Eye (tissue), 1 donor: ENCODE measurements at regions not wholly inside any gene's neighbourhood (a gene's known extent, or its start where the extent isn't known, plus 50 kb on each side); places are given as distances from the start of the nearest gene placed in this dataset.

ENCODE experiments used
- DNase-seq: peaks from one replicate; pipeline ENCODE4 v3.0.0-alpha.2; 2015

DNA sequence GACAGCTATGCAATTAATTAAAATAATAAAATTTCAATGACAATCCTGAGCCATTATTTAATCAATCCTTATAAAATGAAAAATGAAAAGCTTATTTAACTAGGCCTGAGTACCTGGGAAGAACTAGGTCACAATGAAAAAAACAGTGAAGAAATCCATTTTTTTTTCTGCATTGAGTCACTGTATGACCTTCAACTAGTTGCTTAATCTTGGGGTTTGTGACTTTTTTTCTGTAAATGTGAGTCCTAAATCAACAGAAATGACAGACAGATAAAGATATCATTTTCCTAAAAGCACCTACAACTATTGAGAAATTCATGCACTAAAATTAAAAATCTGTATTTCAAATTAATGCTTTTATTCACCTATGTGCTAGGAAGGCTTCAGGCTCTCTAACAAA lies 96.8 kb downstream of the TMEM26 start:
- DNase-seq, result no peak

DNA sequence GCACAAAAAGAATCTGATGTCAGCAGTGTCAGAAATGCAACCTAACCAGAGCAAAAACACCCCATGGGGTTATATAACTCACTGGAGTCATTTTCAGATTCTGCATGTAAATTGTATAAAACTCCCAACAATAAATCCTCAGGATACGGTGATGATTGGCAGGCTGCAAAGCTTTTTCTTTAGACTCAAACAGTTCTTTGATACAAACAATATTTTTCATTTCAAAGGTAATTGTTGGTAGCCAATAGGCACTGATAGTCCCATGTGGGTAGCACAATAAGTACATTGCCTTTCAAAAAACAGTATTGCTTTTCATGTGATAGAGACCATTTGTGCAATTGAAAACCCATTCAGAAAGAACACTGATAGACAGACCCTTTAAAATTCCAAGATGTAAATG lies 98.0 kb downstream of the TMEM26 start:
- DNase-seq, result no peak

DNA sequence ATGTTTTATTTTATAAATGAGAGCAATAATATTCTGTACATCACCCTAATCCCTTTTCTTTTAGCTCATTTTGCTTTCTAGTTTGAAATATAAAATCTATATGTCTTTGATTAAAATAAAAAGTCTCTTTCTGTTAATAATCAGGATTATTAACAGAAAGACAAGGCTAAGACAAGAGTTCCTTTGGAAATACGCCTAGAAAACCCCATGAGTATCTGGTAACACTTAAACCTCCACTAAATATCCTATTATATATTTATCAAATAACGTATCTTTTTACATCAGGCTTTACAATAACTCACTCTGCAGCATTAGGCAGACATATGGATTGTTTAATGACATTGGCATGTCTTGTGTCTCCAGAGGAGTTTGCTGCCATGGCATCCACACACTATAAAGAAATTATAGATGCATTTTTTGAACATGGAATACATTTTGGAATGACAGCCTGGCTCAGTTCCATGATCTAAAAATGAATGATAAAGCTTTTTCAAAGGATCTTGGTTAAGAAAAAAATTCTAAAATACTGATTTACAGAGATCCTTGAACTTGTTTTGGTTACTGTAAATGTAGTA lies 98.7 kb downstream of the TMEM26 start:
- peak; percentile 66 for DNase-seq

DNA sequence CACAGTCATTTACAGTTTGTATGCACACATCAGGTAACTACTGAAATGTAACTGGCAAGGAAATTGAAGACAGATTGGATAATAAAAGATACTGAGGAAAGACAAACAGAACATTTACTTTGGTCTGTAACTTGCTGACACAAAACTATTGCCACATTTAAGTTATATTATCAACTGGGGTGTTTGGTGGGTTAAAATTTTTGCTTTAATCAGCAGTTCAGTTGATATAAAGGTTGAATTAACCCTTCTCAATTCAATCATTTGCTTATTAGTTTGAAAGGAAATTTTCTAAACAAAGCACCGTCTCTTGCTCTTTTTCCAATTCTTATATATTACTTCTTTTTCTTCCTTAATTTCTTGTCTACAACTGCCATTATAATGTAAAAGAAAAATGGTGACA lies 102.4 kb downstream of the TMEM26 start:
- DNase-seq, result no peak

DNA sequence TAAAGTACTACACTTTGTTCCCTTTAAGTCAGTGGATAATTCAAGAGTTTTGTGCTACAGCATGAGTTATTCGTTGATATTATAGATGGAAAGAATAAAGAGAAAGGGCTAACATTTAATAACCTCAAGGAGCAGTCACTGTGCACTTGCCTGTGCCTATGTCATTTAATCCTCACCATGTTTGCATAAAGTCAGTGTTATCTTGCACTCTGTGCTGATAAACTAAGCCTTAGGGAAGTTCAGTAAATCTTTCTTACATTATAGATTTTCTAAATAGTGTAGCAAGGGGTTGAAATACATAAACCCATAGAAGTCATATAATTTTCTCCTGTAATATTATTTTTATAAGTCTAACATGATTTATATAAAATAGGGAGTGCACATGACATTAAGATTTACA lies 103.1 kb downstream of the TMEM26 start:
- no peak for DNase-seq

DNA sequence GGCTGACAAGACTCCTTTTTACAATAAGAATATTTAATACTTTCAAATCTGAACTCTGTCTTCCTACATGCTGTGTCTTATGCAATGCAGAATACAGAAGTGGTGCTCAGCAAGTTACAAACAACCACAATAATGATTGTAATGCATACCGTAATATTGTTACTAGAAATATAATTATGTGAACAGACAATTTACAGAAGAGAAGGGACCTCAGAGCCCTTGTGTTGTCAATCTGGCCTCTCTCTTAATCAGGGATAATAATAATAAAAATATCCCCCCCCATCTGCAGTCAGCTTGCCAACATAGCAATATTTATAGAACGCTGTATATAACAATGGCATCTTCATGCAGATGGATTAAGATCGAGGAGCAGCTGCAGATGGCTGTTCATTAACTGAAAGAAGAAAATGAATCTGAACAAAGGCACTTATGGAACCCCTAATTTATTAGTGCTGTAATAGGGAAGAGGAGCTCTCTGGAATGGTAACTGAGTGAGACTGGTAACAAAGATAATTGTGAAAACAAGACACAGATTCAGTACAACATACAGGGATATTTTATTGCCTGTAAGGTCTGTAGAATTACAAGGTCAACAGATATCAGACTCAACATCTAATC lies 106.3 kb downstream of the TMEM26 start:
- DNase-seq, result peak; percentile 77

DNA sequence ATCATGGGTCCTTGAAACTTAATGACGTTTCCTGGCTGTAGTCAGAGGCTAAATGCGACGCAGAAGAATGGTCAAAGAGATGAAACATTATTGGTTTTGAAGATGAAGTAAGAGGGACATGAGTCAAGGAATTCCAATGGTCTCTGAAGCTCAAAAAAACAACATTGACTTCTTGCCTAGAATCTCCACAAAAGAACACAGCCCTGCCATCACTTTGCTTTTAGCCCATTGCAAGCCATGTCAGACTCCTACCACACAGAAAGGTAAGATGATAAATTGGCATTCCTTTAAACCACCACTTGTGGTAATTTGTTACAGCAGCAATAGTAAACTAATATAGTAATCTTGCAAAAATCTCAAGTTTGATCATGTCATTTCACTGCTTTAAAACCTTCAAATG lies 109.4 kb downstream of the TMEM26 start:
- no peak for DNase-seq

DNA sequence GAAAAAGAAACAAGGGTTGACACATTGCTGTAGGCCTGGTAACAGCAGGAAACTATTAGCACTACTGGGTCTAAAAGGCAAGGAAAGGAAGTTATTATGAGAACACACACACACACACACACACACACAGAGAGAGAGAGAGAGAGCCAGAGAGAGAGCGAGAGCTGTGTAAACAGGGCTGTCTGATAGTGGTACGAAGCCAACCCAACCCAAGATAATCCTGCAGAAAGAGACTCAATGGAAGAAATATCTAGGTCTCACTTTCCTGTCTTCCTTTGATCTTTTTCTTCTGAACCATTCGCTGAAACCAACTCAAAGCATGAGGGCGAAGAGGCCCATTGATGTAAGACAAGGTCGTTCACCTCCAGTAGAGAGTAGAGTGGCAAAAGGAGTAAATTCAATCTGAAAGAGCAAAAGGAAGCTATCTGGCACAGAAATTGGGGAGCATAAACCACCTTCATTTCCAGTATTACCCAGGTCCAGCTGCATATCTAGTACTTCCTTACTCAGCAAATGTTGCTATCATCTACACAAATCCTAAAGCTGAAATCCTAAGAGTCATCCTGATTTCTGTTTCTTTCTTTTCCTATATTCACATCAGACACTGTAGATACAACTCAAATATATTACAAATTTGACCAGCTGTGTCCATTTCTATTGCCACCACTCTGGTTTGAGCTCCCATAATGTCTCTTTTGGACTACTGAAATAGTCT lies 110.2 kb downstream of the TMEM26 start:
- no peak for DNase-seq

DNA sequence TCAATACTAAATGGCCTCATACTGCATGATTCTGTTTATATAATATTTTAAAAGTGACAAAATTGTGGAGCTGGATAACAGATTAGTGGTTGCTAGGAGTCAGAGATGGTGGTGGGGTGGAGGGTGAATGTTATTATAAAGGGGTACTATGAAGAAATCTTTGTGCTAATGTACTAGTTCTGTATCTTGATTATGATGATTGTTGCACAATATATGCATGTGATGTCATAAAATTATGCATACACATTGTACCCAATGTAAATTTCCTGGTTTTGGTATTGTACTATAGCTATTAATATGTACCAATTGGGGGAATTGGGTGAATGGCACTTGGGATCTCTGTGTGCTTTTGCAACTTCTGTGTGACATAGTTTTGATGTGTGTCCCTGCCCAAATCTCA lies 112.2 kb downstream of the TMEM26 start:
- DNase-seq, result no peak

DNA sequence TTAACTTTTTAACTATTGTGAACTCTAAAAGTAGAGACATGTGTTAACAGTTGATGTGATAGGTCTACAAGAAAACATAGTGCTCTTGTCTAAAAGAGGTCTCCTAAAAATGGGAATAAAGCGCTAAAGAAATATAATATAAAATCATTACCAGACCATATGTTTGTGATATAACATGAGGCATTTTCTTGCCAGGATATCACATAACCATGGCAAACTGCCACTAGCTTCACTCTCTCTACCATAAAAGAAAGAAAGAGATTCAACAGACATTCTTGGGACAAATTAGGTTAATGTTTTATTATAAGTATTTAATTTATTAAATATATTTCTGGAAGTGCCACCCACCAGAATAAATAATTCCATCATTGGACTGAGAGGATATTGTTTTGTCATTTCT lies 115.0 kb downstream of the TMEM26 start:
- DNase-seq, result peak; percentile 65

DNA sequence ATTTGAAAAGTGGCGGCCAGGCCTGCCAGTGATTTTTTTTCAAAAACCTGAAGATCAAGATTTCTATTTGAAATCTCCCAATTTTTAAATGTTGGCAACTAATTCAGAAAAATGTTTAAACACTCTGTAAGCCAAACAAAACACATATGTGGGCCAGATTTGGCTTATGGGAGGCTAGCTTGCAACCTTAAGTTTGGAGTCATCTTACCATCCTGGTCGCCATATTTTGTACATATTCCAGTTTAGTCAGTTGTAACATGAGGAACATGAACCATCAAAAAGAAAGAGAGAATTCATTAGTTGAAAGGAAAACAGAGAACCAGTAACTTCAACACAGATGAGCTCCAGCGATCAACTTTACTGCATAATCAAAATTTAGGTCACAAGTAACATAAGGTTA lies 115.4 kb downstream of the TMEM26 start:
- DNase-seq, result peak; percentile 37

DNA sequence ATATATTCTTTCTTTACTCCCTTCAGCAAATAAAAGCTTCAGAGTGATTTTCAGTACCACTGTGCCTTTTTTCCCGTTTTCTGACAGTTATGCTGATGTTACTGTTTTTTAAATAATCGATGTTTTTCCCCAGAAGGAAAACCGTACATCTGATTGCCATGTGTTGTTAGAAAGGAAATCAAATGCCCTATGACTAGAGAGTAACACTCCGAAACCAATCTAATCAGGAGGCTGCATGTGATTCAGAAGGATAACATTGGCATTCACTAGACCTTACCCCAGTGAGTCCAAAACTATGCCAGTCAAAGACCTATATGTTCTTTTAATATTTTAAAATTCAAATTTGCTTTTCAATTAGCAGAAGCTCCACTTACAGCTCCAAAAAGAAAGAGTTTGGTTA lies 116.3 kb downstream of the TMEM26 start:
- no peak for DNase-seq

DNA sequence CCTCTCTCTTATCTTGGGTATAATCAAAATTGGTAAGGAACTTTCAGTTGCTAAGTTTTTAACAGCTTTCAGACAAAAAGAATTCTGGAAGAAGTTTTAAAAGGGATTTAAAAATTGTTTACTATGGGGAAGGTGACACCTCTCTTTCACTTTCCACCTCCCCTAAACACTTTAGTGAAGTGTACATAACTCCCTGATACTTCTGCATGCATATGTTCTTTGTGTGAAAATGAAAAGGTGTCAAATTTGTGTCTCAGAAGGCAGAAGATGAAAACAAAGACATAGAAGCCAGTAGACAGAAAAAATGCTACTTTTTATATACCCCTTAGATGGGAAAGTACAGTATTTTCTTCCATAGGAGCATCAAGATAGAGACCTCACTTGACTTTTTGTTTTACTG lies 117.8 kb downstream of the TMEM26 start:
- DNase-seq, result no peak

DNA sequence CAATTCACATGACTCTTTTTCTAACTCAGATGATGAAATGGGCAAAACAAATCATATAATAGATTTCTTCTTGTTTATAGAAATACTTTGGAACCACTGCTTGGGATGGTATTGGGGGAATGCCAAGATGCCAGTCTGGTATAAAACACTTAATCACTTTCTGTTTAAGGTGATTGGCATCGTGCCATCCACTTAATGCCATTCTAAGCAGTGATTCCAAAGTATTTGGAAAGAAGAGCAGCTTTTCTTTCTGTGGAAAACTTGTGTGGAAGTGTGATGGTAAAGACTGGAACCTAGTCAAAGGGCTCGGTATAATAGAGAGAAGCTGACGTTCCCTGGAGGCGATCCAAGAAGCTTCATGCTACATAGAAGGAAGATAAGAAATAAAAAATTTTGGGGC lies 120.6 kb downstream of the TMEM26 start:
- DNase-seq, result no peak

DNA sequence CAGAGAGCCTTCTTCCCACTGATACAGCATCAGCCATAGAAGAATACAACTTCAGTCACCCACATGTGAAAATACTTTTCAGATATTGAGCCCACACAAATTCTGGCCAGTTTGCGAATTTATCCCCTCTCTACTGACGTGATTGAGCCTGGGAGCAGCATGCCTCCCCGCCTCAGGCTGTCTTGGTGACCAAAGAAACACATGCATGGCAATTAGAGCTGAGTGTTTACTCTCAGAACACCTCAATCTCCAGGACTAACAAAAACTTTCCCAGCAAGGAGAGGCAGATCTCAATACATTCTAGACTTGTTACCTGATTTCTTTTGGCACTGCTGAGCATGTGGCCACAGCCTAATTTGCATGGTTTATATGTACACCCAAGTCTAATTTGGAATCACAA lies 122.5 kb downstream of the TMEM26 start:
- DNase-seq, result no peak

DNA sequence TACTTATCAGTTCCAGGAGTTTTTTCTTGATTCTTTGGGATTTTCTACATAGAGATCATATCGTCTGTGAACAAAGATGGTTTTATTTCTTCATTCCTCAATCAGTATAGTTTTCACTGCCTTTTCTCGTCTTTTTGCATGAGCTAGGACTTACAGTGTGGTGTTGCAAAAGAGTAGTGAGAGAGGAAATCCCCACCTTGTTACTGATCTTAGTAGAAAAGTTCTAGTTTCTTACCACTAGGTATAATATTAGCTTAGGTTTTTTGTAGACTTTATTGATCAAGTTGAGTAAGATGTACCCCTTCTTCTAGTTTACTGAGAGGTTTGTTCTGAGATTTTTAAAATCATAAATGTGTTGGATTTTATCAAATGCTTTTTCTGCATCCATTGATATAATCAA lies 123.3 kb downstream of the TMEM26 start:
- DNase-seq, result no peak

DNA sequence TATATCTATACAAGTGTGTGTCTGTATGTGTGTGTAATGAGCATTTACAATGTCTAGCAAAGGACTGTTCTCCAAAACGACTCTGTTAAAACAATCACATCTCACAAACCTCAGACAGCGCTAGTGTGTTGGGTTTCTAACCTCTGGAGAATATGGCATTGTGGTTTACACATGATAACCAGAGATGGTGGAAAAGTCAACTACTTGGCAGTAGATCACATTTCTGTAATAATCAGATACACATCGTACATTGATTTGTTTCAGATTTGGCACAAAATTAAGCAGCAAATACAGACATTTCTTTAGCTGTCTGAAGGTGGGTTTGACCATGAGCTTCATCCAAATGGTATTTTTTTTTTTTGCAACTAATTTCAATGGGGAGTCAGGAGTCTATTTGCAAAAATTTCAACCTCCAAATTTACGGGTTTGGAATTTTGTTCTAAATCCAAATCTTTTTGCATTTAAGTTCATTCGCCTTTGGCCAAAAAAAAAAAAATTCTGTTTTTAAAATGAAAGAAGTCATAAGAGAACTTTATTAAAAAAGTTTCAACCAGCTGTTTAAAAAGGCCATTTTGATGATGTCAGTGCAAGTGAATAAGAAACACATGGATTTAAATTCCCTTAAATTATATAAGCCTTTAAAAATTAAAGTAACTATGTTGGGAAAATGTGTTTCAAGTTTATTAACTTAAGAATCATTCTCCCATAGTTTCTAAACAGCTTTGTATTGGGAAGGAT lies 127.8 kb downstream of the TMEM26 start:
- peak; percentile 62 for DNase-seq

DNA sequence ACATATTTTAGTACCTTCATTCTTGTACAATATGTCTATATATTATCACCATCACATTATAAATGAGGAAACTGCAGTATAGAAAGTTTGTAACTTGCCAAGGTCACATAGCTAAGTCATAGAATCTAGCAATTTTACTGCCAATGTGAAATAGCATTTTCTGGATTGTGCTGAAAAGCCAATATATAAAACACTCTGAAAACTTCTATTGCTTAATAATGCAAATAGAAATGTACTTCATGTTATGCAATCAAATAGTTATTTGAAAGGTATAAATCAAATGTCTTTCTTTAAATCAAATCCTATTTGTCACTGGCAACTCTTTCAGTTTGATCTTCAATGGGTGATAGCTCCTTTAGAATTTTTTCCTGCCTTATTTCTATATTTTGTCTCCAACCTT lies 129.5 kb downstream of the TMEM26 start:
- DNase-seq, result no peak

DNA sequence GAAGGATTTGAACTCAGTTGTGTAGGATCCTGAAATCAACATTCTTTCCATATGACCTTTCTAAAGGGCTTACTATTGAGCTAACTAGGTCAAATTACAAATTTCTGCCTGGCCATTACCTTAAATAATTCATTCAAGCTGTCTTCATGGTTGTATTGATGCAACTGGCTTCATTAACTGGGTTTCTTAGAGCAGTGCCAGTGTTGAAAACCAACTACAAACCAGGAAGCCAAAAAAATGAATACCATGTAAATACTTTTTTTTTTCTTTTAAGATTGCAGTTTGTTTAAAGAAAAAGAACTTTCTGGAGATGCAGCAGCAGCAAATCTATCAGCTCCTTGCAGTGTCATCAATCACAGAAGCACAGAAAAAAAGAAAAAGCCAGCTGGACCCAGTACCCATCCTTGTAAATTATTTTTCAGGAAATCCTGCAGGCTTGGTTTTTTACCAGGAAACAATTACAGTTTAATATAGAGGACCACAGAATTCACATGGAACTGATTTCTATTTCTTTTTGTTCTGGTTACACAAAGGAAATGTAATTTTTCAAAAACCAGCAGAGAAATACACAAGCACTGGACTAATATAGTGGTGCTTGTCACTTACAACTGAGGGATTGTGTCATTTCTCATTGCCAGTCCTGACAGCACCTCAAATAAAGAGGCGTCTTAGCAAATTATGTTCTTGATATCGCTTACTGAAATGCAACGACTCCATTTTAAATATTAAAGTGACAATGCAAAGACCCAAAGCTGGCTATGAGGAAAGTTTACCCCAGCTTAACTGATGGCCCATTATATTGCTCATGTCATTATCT lies 131.9 kb downstream of the TMEM26 start:
- peak; percentile 27 for DNase-seq

DNA sequence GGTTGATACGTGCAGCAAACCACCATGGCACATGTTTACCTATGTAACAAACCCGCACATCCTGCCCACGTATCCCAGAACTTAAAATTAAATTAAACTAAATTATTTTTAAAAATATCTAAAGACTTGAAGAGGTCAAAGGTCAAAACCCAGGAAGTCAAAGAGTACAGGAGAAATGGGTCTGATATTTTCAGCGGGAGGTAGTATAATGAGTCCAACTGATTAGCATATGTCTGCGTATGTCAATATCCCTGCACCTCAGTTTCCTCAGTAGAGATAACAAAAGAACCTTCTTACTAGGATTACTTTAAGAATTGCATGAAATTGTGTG lies 133.0 kb downstream of the TMEM26 start:
- DNase-seq, result no peak

DNA sequence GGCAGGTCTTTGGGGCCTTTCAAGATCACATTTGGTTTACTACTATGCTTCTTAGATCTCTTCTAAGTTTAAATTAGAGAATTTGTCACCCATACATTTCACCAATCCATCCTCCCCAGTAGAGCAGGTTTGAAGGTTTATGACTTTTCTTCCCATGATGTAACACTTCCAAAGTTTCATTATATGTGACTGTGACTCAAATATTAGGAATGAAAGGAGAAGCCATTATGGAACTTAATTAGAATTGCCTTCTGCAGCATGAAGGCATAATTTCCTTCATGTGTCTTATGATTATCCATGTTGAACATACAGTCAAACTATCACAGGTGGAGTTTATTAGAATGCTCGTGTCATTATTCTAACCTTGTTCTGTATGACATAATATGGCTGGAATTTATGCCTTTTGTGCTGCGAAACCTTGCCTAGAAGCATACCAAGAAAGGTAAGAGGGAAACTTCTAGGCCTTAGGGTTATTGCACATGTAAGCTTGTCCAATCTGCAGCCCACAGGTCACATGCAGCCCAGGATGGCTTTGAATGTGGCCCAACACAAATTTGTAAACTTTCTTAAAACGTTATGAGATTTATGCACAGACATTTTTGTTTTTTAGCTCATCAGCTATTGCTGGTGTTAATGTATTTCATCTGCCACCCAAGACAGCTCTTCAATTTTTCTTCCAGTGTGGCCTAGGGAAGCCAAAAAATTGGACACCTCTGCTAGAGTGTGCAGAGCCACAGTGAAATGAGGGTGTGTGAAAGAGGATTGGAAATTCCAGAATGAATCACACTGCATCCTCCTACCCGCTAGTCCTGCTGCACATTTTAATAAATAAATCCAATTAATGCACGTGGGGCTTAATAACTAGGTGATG lies 133.6 kb downstream of the TMEM26 start:
- no peak for DNase-seq

DNA sequence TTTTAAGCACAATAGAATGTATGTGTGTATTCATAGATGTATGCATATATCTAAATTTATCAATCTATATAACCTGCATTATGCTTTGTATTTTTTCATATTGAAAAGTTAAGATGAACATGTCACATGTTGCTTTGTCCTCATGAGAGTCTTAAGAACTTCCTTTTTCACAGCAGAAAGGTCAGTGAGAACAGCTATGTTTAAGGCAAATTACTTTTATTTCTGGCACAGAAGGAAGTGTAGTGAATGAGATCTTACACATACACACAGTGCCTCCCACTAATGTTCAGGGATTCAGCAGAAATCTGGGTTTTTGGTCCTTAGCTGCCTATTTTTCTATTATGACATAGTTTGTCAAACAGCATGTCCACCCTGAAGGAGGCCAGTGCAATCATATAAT lies 134.8 kb downstream of the TMEM26 start:
- no peak for DNase-seq
